RWPE2 (cell line): ENCODE measurements at regions not wholly inside any gene's neighbourhood (a gene's known extent, or its start where the extent isn't known, plus 50 kb on each side); places are given as distances from the start of the nearest gene placed in this dataset.

Experiments used
- ATAC-seq: fragments of 200-7000 bp; cut with Tn5 transposase; 3 replicates; pipeline ENCODE4 v1.9.1; 2021; ENCODE audit warnings: low read depth
- DNase-seq: peaks from one replicate; pipeline ENCODE4 v3.0.0-alpha.2; 2020; ENCODE audit warnings: low spot score
- H3K27ac ChIP-seq: fragments of 450-650 bp; 2 replicates; pipeline ENCODE4 v1.5.1; 2017; ENCODE audit warnings: mild to moderate bottlenecking; ENCODE audit not compliant: poor library complexity, severe bottlenecking
- H3K27me3 ChIP-seq: fragments of 250-450 bp; sonication (Bioruptor Pico); 2 replicates; pipeline ENCODE4 v1.5.1; 2021; ENCODE audit warnings: mild to moderate bottlenecking, moderate library complexity; ENCODE audit not compliant: insufficient read depth, poor library complexity, severe bottlenecking
- H3K36me3 ChIP-seq: fragments of 250-450 bp; sonication (Bioruptor Pico); 2 replicates; pipeline ENCODE4 v1.5.1; 2020; ENCODE audit warnings: low read depth, mild to moderate bottlenecking, moderate library complexity
- H3K4me1 ChIP-seq: fragments of 250-450 bp; sonication (Bioruptor Pico); 2 replicates; pipeline ENCODE4 v1.5.1; 2021; ENCODE audit warnings: mild to moderate bottlenecking, moderate library complexity; ENCODE audit not compliant: insufficient read depth, poor library complexity, severe bottlenecking
- H3K4me3 ChIP-seq: fragments of 250-450 bp; sonication (Bioruptor Pico); 2 replicates; pipeline ENCODE4 v1.5.1; 2021; ENCODE audit warnings: mild to moderate bottlenecking, moderate library complexity; ENCODE audit not compliant: severe bottlenecking
- H3K9me3 ChIP-seq: fragments of 250-450 bp; sonication (Bioruptor Pico); 2 replicates; pipeline ENCODE4 v1.5.1; 2021; ENCODE audit warnings: mild to moderate bottlenecking, moderate library complexity; ENCODE audit not compliant: severe bottlenecking
- TF ChIP-seq, protein P1 (sequence below): fragments of 450-650 bp; IDR thresholded peaks from one replicate; pipeline ENCODE4 v1.5.1; 2017; ENCODE audit warnings: mild to moderate bottlenecking, moderate library complexity; ENCODE audit not compliant: poor library complexity, severe bottlenecking

- TF ChIP-seq, protein P1, sequence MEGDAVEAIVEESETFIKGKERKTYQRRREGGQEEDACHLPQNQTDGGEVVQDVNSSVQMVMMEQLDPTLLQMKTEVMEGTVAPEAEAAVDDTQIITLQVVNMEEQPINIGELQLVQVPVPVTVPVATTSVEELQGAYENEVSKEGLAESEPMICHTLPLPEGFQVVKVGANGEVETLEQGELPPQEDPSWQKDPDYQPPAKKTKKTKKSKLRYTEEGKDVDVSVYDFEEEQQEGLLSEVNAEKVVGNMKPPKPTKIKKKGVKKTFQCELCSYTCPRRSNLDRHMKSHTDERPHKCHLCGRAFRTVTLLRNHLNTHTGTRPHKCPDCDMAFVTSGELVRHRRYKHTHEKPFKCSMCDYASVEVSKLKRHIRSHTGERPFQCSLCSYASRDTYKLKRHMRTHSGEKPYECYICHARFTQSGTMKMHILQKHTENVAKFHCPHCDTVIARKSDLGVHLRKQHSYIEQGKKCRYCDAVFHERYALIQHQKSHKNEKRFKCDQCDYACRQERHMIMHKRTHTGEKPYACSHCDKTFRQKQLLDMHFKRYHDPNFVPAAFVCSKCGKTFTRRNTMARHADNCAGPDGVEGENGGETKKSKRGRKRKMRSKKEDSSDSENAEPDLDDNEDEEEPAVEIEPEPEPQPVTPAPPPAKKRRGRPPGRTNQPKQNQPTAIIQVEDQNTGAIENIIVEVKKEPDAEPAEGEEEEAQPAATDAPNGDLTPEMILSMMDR: no peak
- H3K36me3 ChIP-seq: no peaks in the 10 kb centered on the region
Measured at GRCh38 chr21:41638201-41638790, 128.6 kb downstream of the RIPK4 start.

DNA sequence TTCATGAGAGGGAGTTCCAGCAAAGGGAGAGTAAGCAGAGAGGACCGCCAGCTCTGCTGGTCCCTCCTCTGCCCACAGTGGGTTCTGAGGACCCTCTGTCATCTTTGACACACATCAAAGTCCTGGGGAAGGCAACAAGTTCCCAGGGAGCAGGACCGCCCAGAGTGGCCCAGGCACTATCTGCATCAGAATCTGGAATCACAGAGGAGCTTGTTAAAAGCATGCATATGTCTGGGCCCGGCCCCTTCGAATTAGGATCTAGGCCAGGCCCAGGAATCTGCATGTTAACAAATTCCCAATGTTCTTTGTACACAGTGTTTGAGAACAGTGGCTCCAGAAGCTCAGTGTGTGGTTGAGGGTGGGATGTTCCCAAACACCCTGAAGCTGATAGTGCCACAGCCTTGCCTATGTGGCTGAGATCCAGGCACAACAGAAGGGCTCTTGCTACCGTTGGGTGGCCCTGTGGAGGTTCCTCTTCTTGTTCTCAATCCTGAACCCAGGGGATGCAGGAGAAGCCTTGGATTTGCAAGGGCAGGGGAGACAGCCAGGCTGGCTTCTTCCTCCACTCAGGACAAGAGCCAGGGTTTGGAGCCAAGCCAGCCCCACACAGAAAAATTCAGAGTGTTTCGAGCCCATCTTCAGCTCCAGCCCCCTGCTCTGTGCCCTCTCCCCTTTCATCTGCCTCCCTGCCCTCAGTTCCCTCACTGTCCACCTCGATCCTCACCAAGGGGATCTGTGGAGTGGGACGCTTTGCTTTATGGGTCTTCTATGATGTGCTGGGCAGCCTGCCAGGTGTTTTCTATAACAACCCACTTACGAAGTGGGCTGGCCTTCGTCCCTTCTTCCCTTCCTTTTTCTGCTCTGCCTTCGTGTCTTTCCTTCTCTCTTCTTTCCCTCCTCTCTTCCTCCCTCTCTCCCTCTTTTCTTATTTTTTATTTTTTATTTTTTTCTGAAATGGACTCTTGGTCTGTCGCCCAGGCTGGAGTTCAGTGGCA, 129.0 kb upstream of the TMPRSS2 start:
- ATAC-seq (no peak), DNase-seq (no peak)
- peak overlapping the region; percentile 97 for H3K27ac ChIP-seq
- no peaks in the 10 kb centered on the region for H3K27me3 ChIP-seq
- peaks cover 43% of the 10 kb centered on the region for H3K4me1 ChIP-seq
- H3K36me3 ChIP-seq: no peaks in the 10 kb centered on the region
- H3K4me3 ChIP-seq: no peak overlapping the region
- TF ChIP-seq, protein P1: no peak
- no peaks in the 10 kb centered on the region for H3K9me3 ChIP-seq

More at GRCh38 chr21:41638201-41638790, 128.6 kb downstream of the RIPK4 start:
- Histone ChIP-seq H3K27ac (no peak overlapping the region), H3K4me3 (no peak overlapping the region), H3K9me3 (no peaks in the 10 kb centered on the region), H3K27me3 (no peaks in the 10 kb centered on the region), H3K4me1 (peaks cover 43% of the 10 kb centered on the region)
- ATAC-seq (no peak), DNase-seq (no peak)

DNA sequence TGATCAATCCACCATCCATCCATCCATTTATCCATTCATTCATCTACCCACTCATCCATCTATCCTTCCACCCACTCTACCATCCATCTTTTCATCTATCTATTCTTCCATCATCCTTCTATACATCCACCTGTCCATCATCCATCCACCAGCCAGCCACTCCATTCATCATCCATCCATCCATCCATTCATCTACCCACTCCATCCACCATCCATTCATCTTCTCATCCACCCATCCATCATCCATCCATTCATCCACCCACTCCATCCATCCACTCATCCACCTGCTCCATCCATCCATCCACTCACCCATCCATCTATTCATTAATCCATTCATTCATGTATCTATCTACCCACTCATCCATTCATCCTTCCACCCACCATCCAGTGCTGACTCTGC, 127.9 kb upstream of the TMPRSS2 start:
- no peaks in the 10 kb centered on the region for H3K27me3 ChIP-seq
- no peaks in the 10 kb centered on the region for H3K9me3 ChIP-seq
- H3K36me3 ChIP-seq: no peaks in the 10 kb centered on the region
- TF ChIP-seq, protein P1: no peak
- H3K4me3 ChIP-seq: no peak overlapping the region
- ATAC-seq (no peak), DNase-seq (peak; percentile 3)
- H3K27ac ChIP-seq: peak overlapping the region; percentile 97
- peaks cover 43% of the 10 kb centered on the region for H3K4me1 ChIP-seq

- peak overlapping the region; percentile 97 for H3K27ac ChIP-seq
- no peaks in the 10 kb centered on the region for H3K27me3 ChIP-seq
- H3K9me3 ChIP-seq: no peaks in the 10 kb centered on the region
- no peaks in the 10 kb centered on the region for H3K36me3 ChIP-seq
- ATAC-seq (peak; percentile 18), DNase-seq (peak; percentile 67)
- no peak overlapping the region for H3K4me3 ChIP-seq
- TF ChIP-seq, protein P1: no peak
- H3K4me1 ChIP-seq: peaks cover 48% of the 10 kb centered on the region
Measured at GRCh38 chr21:41634858-41635257, 126.9 kb upstream of the TMPRSS2 start.
